ENCODE measurements at regions not wholly inside any gene's neighbourhood (a gene's known extent, or its start where the extent isn't known, plus 50 kb on each side); places are given as distances from the start of the nearest gene placed in this dataset.

DNA sequence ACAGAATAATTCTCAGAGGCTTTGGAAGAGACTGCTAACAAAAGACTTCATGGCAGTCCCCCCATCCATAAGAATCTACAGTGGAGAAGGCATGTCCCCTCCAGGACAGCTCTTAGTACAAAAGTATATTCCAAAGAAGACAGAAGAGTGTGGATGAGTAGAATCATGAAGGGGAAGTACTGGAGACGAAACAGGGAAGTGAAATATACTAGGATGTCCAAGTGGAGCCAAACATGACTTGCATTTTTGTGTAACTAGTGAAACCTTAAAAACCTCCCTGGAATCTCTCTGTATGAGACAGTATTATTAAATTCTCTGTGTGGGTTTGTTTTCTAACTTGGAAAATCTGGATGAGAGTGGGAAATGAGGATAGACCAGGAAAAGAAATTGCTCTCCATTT is 312.4 kb downstream of the RSL24D1 start:
- no peak overlapping the region for H3K4me2 ChIP-seq (ENCODE audit: low read length)
- no peak for DNase-seq (ENCODE audit: low read depth)
- H3K36me3 Mint-ChIP-seq (ENCODE audit: low read depth, unreplicated experiment): no peaks in the 10 kb centered on the region
- no peak overlapping the region for H3K4me3 ChIP-seq (ENCODE audit: insufficient read depth, low read depth, low read length)
- no peak overlapping the region for H3K4me3 Mint-ChIP-seq (ENCODE audit: unreplicated experiment)
- H2AFZ ChIP-seq (ENCODE audit: low read depth, low read length): no peak overlapping the region
- no peak overlapping the region for H3K9ac ChIP-seq (ENCODE audit: low read length)
- TF ChIP-seq, protein P1, sequence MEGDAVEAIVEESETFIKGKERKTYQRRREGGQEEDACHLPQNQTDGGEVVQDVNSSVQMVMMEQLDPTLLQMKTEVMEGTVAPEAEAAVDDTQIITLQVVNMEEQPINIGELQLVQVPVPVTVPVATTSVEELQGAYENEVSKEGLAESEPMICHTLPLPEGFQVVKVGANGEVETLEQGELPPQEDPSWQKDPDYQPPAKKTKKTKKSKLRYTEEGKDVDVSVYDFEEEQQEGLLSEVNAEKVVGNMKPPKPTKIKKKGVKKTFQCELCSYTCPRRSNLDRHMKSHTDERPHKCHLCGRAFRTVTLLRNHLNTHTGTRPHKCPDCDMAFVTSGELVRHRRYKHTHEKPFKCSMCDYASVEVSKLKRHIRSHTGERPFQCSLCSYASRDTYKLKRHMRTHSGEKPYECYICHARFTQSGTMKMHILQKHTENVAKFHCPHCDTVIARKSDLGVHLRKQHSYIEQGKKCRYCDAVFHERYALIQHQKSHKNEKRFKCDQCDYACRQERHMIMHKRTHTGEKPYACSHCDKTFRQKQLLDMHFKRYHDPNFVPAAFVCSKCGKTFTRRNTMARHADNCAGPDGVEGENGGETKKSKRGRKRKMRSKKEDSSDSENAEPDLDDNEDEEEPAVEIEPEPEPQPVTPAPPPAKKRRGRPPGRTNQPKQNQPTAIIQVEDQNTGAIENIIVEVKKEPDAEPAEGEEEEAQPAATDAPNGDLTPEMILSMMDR (IDR thresholded peaks at IDR 0.05; ENCODE audit: insufficient read depth, low read depth, low read length): no peak
- TF ChIP-seq EZH2 (IDR thresholded peaks at IDR 0.05; ENCODE audit: insufficient read depth, low read length): no peak
- H4K20me1 ChIP-seq (ENCODE audit: insufficient read depth, low read length): no peaks in the 10 kb centered on the region
- no peaks in the 10 kb centered on the region for H3K27me3 ChIP-seq (ENCODE audit: insufficient read depth, low read length)
- no peak for FAIRE-seq
- H3K79me2 ChIP-seq (ENCODE audit: insufficient read depth, low read length): no peaks in the 10 kb centered on the region
- H3K36me3 ChIP-seq (ENCODE audit: insufficient read depth, low read length): no peaks in the 10 kb centered on the region
- H3K9me3 ChIP-seq (ENCODE audit: insufficient read depth, low read depth, low read length): peaks cover 14% of the 10 kb centered on the region
- no peak overlapping the region for H3K27ac Mint-ChIP-seq (ENCODE audit: unreplicated experiment)
- H3K9me3 Mint-ChIP-seq (ENCODE audit: unreplicated experiment): peaks cover 12% of the 10 kb centered on the region
- no peaks in the 10 kb centered on the region for H3K4me1 ChIP-seq (ENCODE audit: insufficient read depth, low read length)
- no peaks in the 10 kb centered on the region for H3K27me3 Mint-ChIP-seq (ENCODE audit: low read depth, unreplicated experiment)
- no peak overlapping the region for H3K27ac ChIP-seq (ENCODE audit: low read depth, low read length)
- H3K4me1 Mint-ChIP-seq (ENCODE audit: low read depth, unreplicated experiment): no peaks in the 10 kb centered on the region

- no peak overlapping the region for H3K9ac ChIP-seq (ENCODE audit: low read length)
- no peak overlapping the region for H3K4me3 ChIP-seq (ENCODE audit: insufficient read depth, low read depth, low read length)
- H3K27ac ChIP-seq (ENCODE audit: low read depth, low read length): no peak overlapping the region
- H3K4me2 ChIP-seq (ENCODE audit: low read length): no peak overlapping the region
- no peaks in the 10 kb centered on the region for H3K4me1 ChIP-seq (ENCODE audit: insufficient read depth, low read length)
- Mint-ChIP-seq H3K27ac (ENCODE audit: unreplicated experiment) (no peak overlapping the region), H3K4me3 (ENCODE audit: unreplicated experiment) (no peak overlapping the region), H3K4me1 (ENCODE audit: low read depth, unreplicated experiment) (no peaks in the 10 kb centered on the region), H3K27me3 (ENCODE audit: low read depth, unreplicated experiment) (peaks cover 3% of the 10 kb centered on the region), H3K36me3 (ENCODE audit: low read depth, unreplicated experiment) (no peaks in the 10 kb centered on the region), H3K9me3 (ENCODE audit: unreplicated experiment) (peaks cover 5% of the 10 kb centered on the region)
- no peaks in the 10 kb centered on the region for H3K27me3 ChIP-seq (ENCODE audit: insufficient read depth, low read length)
- no peaks in the 10 kb centered on the region for H3K79me2 ChIP-seq (ENCODE audit: insufficient read depth, low read length)
- DNase-seq (ENCODE audit: low read depth) (no peak), FAIRE-seq (no peak)
- no peaks in the 10 kb centered on the region for H4K20me1 ChIP-seq (ENCODE audit: insufficient read depth, low read length)
- TF ChIP-seq EZH2 (IDR thresholded peaks at IDR 0.05; ENCODE audit: insufficient read depth, low read length): no peak
- TF ChIP-seq, protein P1 (IDR thresholded peaks at IDR 0.05; ENCODE audit: insufficient read depth, low read depth, low read length): no peak
- H2AFZ ChIP-seq (ENCODE audit: low read depth, low read length): no peak overlapping the region
- H3K9me3 ChIP-seq (ENCODE audit: insufficient read depth, low read depth, low read length): peaks cover 8% of the 10 kb centered on the region
- H3K36me3 ChIP-seq (ENCODE audit: insufficient read depth, low read length): no peaks in the 10 kb centered on the region
Observed at GRCh38 chr15:54859982-54860381, 336.8 kb downstream of the RSL24D1 start.

DNA sequence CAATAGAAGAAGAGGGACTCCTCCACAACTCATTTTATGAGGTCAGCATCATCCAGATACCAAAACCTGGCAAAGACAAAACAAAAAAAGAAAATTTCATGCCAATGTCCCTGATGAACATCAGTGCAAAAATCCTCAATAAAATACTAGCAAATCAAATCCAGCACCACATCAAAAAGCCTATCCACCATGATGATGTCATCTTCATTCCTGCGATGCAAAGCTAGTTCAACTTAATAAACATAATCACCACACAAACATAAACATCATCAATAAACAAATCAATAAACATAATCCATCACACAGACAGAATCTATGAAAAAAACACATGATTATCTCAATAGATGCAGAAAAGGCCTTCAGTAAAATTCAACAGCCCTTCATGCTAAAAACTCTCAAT is 342.1 kb downstream of the RSL24D1 start:
- Mint-ChIP-seq H3K4me1 (ENCODE audit: low read depth, unreplicated experiment) (no peaks in the 10 kb centered on the region), H3K9me3 (ENCODE audit: unreplicated experiment) (peaks cover 11% of the 10 kb centered on the region), H3K27ac (ENCODE audit: unreplicated experiment) (no peak overlapping the region), H3K4me3 (ENCODE audit: unreplicated experiment) (no peak overlapping the region), H3K36me3 (ENCODE audit: low read depth, unreplicated experiment) (no peaks in the 10 kb centered on the region), H3K27me3 (ENCODE audit: low read depth, unreplicated experiment) (no peaks in the 10 kb centered on the region)
- FAIRE-seq (no peak), DNase-seq (ENCODE audit: low read depth) (no peak)
- no peak overlapping the region for H3K27ac ChIP-seq (ENCODE audit: low read depth, low read length)
- H3K9ac ChIP-seq (ENCODE audit: low read length): no peak overlapping the region
- no peak overlapping the region for H3K4me2 ChIP-seq (ENCODE audit: low read length)
- H3K79me2 ChIP-seq (ENCODE audit: insufficient read depth, low read length): no peaks in the 10 kb centered on the region
- H3K4me3 ChIP-seq (ENCODE audit: insufficient read depth, low read depth, low read length): no peak overlapping the region
- H3K4me1 ChIP-seq (ENCODE audit: insufficient read depth, low read length): no peaks in the 10 kb centered on the region
- H4K20me1 ChIP-seq (ENCODE audit: insufficient read depth, low read length): no peaks in the 10 kb centered on the region
- TF ChIP-seq, protein P1 (IDR thresholded peaks at IDR 0.05; ENCODE audit: insufficient read depth, low read depth, low read length): no peak
- TF ChIP-seq EZH2 (IDR thresholded peaks at IDR 0.05; ENCODE audit: insufficient read depth, low read length): no peak
- H3K36me3 ChIP-seq (ENCODE audit: insufficient read depth, low read length): no peaks in the 10 kb centered on the region
- no peaks in the 10 kb centered on the region for H3K27me3 ChIP-seq (ENCODE audit: insufficient read depth, low read length)
- peaks cover 8% of the 10 kb centered on the region for H3K9me3 ChIP-seq (ENCODE audit: insufficient read depth, low read depth, low read length)
- no peak overlapping the region for H2AFZ ChIP-seq (ENCODE audit: low read depth, low read length)
